PC-9 (cell line): ENCODE measurements at regions not wholly inside any gene's neighbourhood (a gene's known extent, or its start where the extent isn't known, plus 50 kb on each side); places are given as distances from the start of the nearest gene placed in this dataset.

ENCODE experiments used
- BruUV-seq: library from RNA; stranded (reverse); fragments of 400-500 nt; replicated peaks from 2 replicates; lab custom pipeline; 2021; lab: Mats Ljungman, UMichigan
- CTCF ChIA-PET: fragments of 300-600 bp; sonication (Branson Sonifier 250); formaldehyde crosslinking; loops from one replicate; lab custom pipeline; 2022; ENCODE audit warnings: antibody characterized with exemption; lab: Charles Lee
- POLR2A ChIA-PET: fragments of 300-600 bp; sonication (Branson Sonifier 250); formaldehyde crosslinking; loops from one replicate; lab custom pipeline; 2022; ENCODE audit warnings: antibody characterized with exemption; ENCODE audit not compliant: unreplicated experiment; lab: Charles Lee
- DNase-seq, 2 experiments: peaks; one replicate each; pipeline versions ENCODE4 v3.0.0 to v3.0.0-alpha.2; 2015 to 2022; ENCODE audit warnings: mixed read lengths in 1 of 2
- H2AFZ ChIP-seq: fragments of 200-600 bp; sonication (generic); 2 replicates; pipeline ENCODE4 v1.8.1; 2017; ENCODE audit warnings: antibody characterized with exemption
- H3F3A ChIP-seq: fragments of 200-600 bp; sonication (generic); 2 replicates; pipeline ENCODE4 v1.8.1; 2017; ENCODE audit warnings: antibody characterized with exemption, mild to moderate bottlenecking, low read depth; ENCODE audit not compliant: insufficient read depth
- H3K27ac ChIP-seq: fragments of 200-600 bp; sonication (generic); 2 replicates; pipeline ENCODE4 v1.6.1; 2016; ENCODE audit warnings: mixed run types
- H3K27me3 ChIP-seq: fragments of 200-600 bp; sonication (generic); 2 replicates; pipeline ENCODE4 v1.6.1; 2016; ENCODE audit warnings: low read depth, mixed run types; ENCODE audit not compliant: insufficient read depth
- H3K36me3 ChIP-seq: fragments of 200-600 bp; sonication (generic); 2 replicates; pipeline ENCODE4 v1.6.1; 2016; ENCODE audit warnings: low read depth, mixed run types
- H3K4me1 ChIP-seq: fragments of 200-600 bp; sonication (generic); replicated peaks from 2 replicates; pipeline ENCODE4 v1.6.1; 2016; ENCODE audit warnings: mixed run types; ENCODE audit not compliant: insufficient read depth
- H3K4me2 ChIP-seq: fragments of 200-600 bp; sonication (generic); 2 replicates; pipeline ENCODE4 v1.6.1; 2017; ENCODE audit warnings: mixed run types
- H3K4me3 ChIP-seq: fragments of 200-600 bp; sonication (generic); 2 replicates; pipeline ENCODE4 v1.6.1; 2016; ENCODE audit warnings: mixed run types
- H3K79me2 ChIP-seq: fragments of 200-600 bp; sonication (generic); 2 replicates; pipeline ENCODE4 v1.6.1; 2017; ENCODE audit warnings: low read depth, mixed run types
- H3K9me2 ChIP-seq: fragments of 200-600 bp; sonication (generic); 2 replicates; pipeline ENCODE4 v1.8.1; 2017; ENCODE audit warnings: mild to moderate bottlenecking; ENCODE audit not compliant: insufficient read depth
- H3K9me3 ChIP-seq: fragments of 200-600 bp; sonication (generic); 2 replicates; pipeline ENCODE4 v1.8.1; 2016; ENCODE audit warnings: low read depth; ENCODE audit not compliant: insufficient read depth
- H4K20me1 ChIP-seq: fragments of 200-600 bp; sonication (generic); 2 replicates; pipeline ENCODE4 v1.8.1; 2017; ENCODE audit not compliant: insufficient read depth
- CTCF ChIP-seq: fragments of 200-600 bp; sonication (generic); conservative IDR thresholded peaks from 2 replicates; pipeline ENCODE4 v1.6.1; 2017; ENCODE audit warnings: mixed run types, antibody characterized with exemption, mild to moderate bottlenecking, moderate library complexity
- EZH2 ChIP-seq: fragments of 200-600 bp; sonication (generic); IDR thresholded peaks from 2 replicates; pipeline ENCODE4 v1.8.0; 2017; ENCODE audit warnings: antibody characterized with exemption, low read depth
- intact Hi-C: fragments of 100-400 bp; cut with micrococcal nuclease; formaldehyde crosslinking; loops from one replicate; pipeline ENCODE4 v1.10.0; 2022; ENCODE audit not compliant: unreplicated experiment

GRCh38 chr3:20537234-20537633, 351.2 kb upstream of the SGO1 start:
- H3K4me1 ChIP-seq = no peaks in the 10 kb centered on the region
- H3K4me2 ChIP-seq = no peak overlapping the region
- no peaks in the 10 kb centered on the region for H3K9me2 ChIP-seq
- H4K20me1 ChIP-seq = no peaks in the 10 kb centered on the region
- no peaks in the 10 kb centered on the region for H3K79me2 ChIP-seq
- 0 out of 2 replicates have a peak overlapping the region, but pooled peaks have one; percentile 53 for H2AFZ ChIP-seq
- ChIA-PET CTCF (no interaction called here), POLR2A (no interaction called here)
- no peak for TF ChIP-seq CTCF
- TF ChIP-seq EZH2 = no peak
- BruUV-seq = no TSS peak
- H3K27me3 ChIP-seq = no peaks in the 10 kb centered on the region
- H3K9me3 ChIP-seq = no peaks in the 10 kb centered on the region
- no peak overlapping the region for H3K27ac ChIP-seq
- no peaks in the 10 kb centered on the region for H3K36me3 ChIP-seq
- no peak for DNase-seq
- intact Hi-C loops = no loop called here
- no peak overlapping the region for H3K4me3 ChIP-seq
- H3F3A ChIP-seq = no peaks in the 10 kb centered on the region

GRCh38 chr3:20529911-20530310, 343.9 kb upstream of the SGO1 start:
- H3K9me2 ChIP-seq = no peaks in the 10 kb centered on the region
- no peak overlapping the region for H3K4me3 ChIP-seq
- H3F3A ChIP-seq = no peaks in the 10 kb centered on the region
- no TSS peak for BruUV-seq
- H4K20me1 ChIP-seq = no peaks in the 10 kb centered on the region
- H3K27me3 ChIP-seq = no peaks in the 10 kb centered on the region
- H3K4me1 ChIP-seq = no peaks in the 10 kb centered on the region
- CTCF ChIA-PET = no interaction called here
- H3K36me3 ChIP-seq = no peaks in the 10 kb centered on the region
- H2AFZ ChIP-seq = no peak overlapping the region
- DNase-seq = no peak
- H3K9me3 ChIP-seq = no peaks in the 10 kb centered on the region
- TF ChIP-seq CTCF (no peak), EZH2 (no peak)
- no peak overlapping the region for H3K4me2 ChIP-seq
- POLR2A ChIA-PET = no interaction called here
- intact Hi-C loops = no loop called here
- no peaks in the 10 kb centered on the region for H3K79me2 ChIP-seq
- H3K27ac ChIP-seq = no peak overlapping the region

- Histone ChIP-seq H3K4me2 (no peak overlapping the region), H3K4me3 (no peak overlapping the region), H3K27ac (no peak overlapping the region), H2AFZ (no peak overlapping the region), H3K79me2 (no peaks in the 10 kb centered on the region), H3K27me3 (no peaks in the 10 kb centered on the region), H3K9me3 (no peaks in the 10 kb centered on the region), H3K36me3 (no peaks in the 10 kb centered on the region), H3K4me1 (no peaks in the 10 kb centered on the region), H3F3A (no peaks in the 10 kb centered on the region), H3K9me2 (no peaks in the 10 kb centered on the region), H4K20me1 (no peaks in the 10 kb centered on the region)
- POLR2A ChIA-PET = no interaction called here
- BruUV-seq = no TSS peak
- intact Hi-C loops = no loop called here
- DNase-seq = no peak
- TF ChIP-seq CTCF = no peak
- TF ChIP-seq EZH2 = no peak
- CTCF ChIA-PET = no interaction called here
Observed at GRCh38 chr3:20528180-20528770, 342.3 kb upstream of the SGO1 start.
